GM19372 (cell line): ENCODE measurements at regions not wholly inside any gene's neighbourhood (a gene's known extent, or its start where the extent isn't known, plus 50 kb on each side); places are given as distances from the start of the nearest gene placed in this dataset.

Source experiments
- ATAC-seq: cut with Tn5 transposase; IDR thresholded peaks from one replicate; pipeline ENCODE4 v1.9.1; 2021; ENCODE audit warnings: mild to moderate bottlenecking, low read depth, moderate library complexity; ENCODE audit not compliant: unreplicated experiment

DNA sequence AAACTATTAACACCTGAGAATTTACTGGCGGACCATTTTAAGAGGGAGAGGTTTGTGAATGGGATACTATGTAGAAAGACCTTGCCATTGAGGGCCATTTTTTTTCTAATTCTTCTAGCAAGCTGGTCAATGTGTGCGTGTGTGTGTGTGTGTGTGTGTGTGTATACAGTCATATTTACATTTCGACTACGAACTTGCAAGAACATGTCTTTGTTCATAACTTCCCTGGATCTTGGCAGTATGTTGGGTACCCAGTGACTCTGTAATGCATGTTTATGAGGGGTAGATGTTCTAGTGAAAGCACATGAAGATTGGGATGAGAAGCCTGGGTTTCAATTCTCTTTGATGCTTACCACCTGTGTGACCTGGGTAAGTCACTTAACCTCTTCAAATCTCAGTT is 133.6 kb downstream of the UBE2E3 start:
- no peak for ATAC-seq

DNA sequence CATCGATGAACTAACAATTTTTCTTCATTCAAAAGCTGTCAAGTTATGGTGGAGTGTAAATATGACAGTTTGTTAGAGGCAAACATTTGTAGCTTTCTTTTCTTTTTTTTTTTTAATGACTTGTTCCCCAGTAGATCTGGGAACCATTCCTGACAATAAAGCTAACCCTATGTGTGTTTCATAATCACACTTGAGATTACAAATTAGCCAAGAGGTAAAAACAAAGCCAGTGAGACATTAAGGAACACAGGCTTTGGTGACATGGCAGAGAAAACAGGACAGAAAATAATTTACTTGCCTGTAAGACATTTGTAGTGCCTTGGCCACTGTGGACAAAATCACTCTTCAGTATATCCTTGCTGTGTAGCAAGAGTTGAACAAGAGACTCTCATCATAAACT is 135.9 kb downstream of the UBE2E3 start:
- no peak for ATAC-seq

DNA sequence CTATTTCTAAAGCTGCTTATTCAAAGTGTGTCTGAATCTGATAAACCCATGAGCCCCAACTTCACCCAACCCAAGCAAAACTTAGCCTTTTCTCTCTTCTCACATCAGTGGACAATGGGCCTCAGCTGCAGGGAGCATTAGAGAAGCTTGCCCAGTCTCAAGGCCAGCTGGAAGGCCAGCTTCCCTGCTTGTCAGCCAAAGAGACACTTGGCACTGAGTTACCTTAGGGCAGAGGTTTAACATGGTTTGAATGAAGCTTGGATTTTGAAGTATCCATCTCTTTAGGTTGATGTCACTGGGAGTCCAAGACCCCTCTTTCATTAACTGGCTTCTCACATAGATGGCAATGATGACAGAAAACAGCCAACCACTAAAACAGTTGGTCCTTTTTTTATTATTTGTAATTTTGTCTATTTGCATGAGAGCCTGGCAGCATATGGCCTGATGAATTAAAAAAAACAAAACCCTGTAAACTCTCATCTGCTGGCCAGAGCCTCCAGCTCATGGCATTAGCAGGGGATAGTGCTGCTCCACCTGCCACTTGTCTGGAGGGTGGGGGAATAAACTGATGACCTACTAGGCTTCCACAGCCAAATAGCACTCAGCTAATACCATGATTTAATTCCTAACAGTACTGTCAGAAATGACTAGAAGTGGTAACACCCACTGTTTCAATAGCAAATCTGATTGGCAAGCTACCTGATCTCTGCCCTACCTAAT is 137.0 kb downstream of the UBE2E3 start:
- ATAC-seq = no peak

DNA sequence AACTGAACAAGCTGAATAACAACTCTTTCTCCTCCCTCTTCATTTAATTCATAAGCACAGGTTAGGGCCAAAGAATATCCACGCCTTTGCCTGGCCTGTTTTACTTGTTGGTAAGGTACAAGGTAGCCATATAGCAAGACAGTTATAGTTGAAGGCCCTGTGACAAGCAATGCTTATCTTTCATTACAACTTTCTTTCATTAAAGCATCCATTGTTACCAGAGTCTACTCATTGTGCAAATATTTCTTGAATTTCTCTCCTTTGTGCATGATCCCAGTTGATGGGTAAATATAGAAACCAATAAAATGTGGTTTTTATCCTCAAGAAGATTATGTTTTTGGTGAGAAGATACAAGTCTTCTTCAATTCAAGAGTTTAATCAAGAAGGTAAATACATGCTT is 140.2 kb downstream of the UBE2E3 start:
- no peak for ATAC-seq

DNA sequence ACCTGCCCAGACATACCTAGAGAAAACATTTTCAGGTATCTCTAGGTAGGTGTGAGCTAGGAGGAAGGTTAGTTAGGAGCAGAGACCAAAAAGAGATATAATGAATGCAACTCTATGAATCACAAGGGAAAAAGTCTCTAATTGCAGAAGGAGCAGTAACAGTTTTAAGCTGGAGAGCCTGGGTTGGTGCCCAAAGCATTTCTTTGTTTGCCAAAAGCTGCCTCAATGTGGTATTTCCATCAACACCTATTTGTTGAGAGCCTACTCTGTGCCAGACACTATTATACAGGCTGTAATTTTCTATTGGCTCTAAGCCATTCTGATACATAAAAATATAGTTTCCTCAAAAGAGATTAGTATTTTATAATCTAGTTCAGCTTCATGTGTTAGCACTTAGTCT is 141.6 kb downstream of the UBE2E3 start:
- ATAC-seq = no peak

DNA sequence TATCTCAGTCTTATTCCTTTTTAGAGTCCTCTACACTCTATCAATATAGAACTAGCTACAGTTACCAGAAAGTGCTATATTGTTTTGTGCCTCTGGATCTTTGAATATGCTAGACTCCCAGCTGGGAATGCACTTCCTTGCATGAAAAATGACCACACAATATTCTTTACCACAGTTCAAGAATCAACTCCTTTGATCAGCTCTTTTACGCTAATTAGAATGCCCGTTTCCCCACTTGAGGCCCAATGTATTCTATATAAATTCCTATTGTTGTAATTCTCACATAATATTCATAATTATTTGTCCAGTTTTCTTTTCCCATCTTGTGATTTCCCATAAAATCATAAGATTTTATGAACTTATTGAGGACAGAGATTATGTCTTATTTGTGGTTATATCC is 142.2 kb downstream of the UBE2E3 start:
- ATAC-seq = no peak

DNA sequence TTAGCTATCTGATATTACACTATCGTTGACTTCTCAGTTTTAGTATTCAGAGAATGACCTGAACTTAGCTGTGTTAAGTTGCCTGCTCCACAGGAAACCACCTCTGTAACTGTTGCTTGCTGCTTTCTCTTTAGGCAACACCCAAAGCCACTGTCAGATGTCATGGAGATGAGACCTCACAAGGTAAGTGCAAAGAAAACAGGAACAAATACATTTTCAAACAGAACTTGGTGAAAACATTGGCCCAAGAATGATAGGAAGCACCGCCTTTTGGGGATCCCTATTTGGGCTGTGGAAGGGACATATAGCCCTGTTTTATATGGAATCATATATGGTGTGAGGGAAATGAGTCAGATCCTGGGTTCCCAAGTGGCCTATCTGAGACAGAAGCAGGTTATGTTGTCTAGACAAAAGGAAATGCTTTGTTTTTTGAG is 143.4 kb downstream of the UBE2E3 start:
- peak; percentile 92 for ATAC-seq

DNA sequence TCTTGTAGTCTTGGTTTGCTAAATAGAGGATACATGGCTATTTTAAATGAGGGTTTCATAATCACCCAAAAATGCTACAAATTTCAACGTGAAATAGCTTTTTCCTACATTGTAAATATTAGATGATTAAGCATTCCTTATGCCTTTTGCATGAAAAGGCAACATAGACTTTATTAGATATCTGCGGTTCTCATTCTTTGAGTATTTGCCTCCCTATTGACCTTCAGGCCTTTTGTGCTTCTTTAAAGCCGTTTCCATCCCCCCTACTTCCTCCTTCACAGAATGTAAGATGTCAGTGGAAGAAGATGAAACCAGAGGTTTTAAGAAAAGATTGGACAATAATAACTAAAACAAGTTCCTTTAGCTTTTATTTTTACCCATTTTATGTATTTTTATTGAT is 144.1 kb downstream of the UBE2E3 start:
- ATAC-seq = no peak

DNA sequence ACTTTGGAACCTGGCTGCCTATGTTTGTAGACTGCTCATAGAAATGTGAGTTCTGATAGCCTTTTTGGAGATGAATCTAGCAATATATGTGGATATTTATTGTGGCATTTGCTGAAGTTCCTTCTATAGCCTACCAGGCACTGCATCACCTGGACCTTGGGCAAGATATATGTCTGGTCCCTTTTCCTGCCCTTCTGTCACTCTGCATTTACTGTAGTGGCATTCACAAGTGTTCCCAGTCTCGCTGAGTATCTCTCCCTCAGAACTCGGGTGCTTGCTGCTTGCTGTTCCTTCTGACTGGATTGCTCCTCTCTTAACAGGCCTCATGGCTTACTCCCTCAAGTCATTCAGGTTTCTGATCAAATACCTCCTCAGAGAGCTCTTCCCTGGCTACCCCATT is 145.0 kb downstream of the UBE2E3 start:
- ATAC-seq = no peak

DNA sequence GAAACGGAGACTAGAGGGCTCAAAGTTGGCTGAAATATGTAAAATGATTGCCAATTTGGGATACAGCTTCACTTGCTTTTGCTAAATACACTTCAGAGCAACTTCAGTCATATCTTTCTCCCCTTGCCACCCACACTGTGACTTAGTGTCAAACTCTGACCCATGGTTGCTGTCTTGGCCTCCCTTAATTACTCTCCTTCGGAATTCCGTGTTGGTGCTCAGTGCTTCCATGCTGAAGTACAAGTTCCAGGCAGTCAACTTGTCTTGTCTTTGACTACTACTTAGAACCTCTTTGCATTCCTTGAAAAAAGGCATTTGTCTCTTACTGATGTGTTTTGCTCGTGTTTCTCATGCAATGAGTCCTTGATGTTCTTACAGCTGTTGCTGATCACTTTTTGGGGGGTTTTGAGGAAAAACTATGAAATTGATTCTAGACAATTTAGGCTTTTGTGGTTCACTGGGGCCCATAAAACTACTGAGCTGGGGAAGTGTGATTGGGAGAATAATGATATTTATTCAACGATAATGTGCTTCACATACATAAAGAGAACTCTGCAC is 146.0 kb downstream of the UBE2E3 start:
- no peak for ATAC-seq

DNA sequence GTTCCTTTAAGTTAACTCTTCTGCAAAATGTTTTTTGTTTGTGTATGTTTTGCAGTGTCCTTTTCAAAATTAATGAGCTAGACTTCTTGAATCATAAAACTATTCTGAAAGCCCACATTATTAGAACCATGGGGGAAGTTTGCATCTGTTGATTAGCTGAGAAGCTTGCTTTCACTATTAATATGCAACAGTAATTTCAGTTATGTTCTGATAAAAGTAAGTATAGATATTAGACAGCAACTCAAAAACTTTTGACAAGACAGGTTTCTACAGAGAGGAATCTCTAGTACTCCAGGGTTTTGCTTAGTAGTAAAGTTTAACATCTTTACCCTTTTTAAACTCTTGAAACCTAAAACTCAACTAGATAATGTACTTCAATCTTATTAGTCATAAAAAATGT is 147.8 kb downstream of the UBE2E3 start:
- ATAC-seq = peak; percentile 48

DNA sequence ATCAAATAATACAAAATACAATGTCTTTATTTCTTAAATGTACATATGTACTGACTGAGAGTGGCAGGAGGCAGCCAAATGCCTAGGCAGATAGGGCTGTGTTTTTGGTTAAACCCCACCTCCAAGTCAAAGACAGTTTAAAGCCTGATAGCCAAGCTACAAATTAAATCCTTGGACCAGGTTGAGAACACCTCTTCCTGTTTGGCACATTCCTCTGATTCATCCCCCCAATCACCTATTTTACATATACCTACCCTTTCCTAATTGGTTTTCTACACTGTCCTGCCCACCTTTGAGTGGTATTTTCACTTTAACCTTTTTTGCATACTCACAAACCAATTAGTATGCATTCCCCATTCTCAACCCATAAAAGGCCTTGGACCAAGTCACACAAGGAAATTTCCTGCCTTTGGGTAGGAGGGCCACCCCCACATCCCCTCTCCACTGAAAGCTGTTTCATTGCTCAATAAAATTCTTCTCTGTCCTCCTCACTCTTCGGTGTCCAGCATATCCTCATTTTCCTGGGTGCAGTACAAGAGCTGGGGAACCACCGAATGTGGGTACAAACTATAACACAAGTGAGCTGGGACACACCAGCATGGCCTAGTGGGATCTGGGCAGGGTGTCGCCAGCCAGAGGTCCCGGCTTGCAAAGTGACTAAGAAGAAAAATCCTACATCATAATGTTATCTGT is 149.1 kb downstream of the UBE2E3 start:
- ATAC-seq = no peak

DNA sequence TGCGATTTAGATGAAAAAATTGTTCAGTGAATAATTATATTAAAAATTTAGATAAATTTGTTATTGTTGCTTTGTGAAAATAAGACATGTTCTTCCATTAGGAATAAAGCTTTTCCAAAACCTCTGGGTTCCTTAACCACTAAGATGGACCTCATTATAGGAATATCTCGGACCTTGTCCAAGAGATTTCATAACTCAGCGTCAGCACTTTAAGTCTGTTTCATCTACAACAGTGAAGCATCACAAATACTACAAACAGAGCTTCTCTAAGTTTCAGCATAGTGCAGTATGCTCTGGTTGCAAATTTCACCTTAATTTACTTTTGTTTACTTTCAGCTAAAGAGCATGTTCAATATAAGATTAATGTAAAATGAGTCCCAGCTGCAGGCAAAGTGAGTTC is 150.3 kb downstream of the UBE2E3 start:
- ATAC-seq = no peak

DNA sequence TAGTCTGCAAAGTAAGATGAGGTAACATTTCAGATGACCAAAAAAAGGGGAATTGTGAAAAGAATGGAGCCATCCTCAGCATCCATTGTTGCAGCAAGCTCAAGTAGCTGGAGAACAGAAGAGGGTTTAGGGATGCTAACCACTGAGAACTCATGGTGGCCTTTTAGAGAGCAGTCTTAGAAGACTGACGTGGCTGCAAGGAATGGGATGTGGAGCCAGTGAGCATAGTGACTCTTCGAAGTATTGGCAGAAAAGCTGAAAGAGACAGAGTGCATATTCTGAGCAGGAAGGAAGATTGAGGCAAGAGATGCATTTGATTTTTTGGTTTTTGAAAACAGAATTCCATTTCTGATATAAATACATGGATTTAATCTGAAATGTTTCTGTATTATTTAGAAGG is 151.2 kb downstream of the UBE2E3 start:
- ATAC-seq = no peak

DNA sequence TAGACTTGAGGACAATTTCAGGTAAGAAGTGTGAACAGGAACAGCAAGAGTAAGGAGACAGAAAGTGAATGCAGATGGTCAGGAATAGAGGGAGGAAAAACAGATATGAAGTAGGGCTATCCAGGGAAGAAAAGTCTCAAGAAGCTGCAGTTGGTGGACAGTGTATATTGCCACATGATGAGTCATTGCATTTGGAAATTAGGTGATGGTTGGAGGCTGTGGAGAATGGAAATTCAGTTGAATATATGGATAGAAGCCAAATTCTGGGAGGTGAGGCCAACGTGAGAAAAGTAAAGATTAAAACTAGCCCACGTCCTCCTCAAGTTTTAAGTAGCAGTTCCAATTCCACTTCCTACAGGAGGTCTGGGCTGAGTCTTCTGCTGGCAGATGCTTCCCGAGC is 158.4 kb downstream of the UBE2E3 start:
- no peak for ATAC-seq

DNA sequence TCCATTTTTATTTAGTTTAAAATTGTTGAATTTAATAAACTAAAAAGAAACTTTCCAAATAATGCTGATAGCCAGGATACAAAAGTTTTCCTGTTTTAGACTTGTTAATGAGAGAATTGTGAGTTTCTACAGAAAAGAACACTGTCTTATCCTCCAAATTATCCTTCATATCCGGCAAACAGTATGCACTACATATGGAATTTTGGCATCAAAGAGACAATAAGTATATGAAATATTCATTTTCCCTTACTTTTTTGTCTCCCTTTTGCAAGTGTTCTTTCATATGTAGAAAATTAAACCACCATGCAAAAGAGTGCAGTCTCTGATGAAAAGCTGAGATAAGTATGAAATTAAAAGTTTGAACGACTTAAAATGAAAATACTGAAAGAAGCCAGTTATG is 159.4 kb downstream of the UBE2E3 start:
- no peak for ATAC-seq

DNA sequence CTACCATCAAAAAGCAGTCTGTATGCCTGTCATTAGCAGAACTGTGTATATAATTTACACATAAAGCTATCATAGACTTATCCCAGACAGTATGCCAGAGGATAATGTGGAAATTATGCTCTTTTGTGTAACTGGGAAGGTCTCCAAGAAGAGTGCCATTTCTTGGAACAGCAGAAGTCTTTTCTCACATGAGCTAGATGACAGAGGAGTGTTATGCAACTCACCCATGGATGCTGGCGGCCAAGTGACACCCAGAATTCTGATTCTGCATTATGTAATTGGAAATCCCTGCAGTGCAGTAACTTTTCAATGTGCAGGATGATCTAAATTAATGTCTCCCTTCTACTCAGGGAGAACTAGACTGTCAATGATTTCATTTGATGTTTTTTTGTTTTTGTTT is 160.0 kb downstream of the UBE2E3 start:
- no peak for ATAC-seq

DNA sequence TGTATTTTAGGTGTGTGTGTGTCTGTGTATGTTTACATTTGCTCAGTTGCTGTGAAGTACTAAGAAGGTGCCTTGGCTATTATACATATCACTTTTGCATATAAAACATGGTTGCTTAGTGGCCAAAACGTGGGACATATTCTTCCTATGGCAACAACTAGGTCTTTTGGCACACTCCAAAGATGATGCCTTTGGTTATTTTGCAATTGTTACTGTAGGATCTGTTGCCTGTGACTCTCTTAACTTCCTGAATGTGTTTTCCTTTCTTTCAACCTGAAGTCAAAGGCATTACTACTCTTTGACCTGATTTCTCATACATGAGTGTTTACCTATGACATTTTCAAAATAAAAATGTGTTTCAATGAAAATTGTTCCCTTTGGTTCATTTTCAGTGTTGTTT is 160.5 kb downstream of the UBE2E3 start:
- ATAC-seq = no peak

DNA sequence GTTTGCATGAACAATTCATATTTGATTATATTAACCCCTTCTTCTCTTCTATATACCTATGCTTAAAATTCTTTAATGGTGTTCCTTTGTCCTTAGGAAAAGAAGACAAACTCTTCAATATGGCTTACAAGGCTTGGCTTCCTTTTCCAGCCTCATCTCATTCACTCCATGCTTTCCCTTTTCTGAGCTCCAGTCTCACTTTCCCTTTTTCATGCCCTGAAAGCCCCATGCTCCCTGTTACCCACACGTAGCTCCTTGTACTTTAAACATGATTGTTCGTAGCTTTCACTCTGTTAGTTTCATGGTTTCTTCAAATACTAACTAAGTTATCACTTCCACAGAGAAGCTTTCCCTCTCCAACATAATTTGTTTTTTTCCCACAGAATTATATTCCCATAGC is 161.3 kb downstream of the UBE2E3 start:
- ATAC-seq = no peak

DNA sequence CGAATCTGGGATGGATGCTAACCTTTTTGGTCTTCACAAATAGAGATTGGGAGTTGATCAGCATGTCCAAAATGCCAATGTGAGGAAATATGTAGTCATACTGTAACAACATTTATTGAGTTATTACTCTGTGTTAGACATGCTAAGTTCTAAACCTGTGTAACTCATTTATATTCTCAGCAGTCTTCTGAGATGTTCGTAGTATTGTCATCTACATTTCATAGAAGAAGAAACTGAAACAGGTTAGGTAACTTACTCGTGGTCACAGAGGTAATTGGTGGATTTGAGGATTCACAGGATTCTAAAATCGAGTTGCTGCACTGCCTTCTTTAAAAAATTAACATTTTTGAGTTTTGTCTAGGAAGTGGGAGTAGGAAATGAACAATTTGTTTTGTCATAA is 162.1 kb downstream of the UBE2E3 start:
- ATAC-seq = no peak

DNA sequence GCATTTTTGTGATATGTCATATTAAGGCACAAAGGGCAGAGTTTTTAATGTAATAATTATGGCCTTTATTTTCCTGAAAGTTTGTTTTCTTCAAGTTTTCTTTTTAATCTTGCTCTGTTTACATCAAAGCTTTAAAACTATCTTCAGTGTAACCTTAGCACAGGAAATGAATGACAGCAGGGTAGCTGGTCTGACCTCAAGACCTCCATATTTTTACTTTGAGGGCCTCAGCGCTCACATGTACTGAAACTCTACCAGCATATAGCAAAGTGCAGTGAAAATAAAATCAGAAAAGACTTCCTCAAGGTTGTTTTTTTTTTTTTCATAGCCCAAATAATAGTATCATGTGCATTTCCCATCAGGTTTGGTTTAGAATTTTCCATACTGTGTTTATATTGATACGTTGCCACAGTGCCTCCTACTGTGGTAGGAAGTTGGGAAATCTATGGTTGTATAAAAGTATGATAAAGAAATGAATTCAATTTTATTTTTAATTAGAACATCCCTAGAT is 163.4 kb downstream of the UBE2E3 start:
- ATAC-seq = no peak

DNA sequence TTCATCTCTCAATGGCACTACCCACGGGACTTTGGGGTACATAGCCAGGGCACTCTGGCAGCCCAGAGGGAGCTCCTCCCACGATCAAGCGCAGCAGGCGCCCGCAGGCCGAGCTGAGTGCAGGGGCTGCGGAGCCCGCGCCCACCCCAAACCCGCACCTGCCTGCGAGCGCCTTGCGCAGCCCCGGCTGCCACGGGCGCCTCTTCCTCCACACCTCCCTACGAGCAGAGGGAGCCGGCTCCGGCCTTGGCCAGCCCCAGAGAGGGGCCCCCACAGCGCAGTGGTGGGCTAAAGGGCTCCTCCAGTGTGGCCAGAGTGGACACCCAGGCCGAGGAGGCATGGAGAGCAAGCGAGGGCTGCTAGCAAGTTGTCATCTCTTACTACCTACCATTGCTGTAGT is 165.2 kb downstream of the UBE2E3 start:
- ATAC-seq = no peak
